Pulmonary artery endothelial cell (primary cell): ENCODE measurements at regions not wholly inside any gene's neighbourhood (a gene's known extent, or its start where the extent isn't known, plus 50 kb on each side); places are given as distances from the start of the nearest gene placed in this dataset.

Experiments used
- DNase-seq: peaks from one replicate; pipeline ENCODE4 v3.0.0-alpha.2; 2011; ENCODE audit warnings: low read depth, low spot score

DNA sequence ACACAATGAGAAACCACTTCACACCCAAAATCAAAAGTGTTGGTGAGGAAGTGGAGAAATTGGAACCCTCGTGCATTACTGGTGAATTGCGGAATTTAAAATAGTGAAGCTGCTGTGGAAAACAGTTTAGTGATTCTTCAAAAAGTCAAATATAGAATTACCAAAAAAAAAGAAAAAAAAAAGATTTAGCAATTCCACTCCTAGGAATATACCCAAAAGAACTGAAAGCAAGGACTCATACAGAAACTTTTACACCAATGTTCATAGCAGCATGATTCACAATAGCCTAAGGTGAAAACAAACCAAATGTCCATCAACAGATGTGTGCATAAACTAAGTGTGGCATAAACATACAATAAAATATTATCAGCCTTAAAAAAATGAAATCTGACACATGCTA is 364.3 kb upstream of the FAM241A start:
- no peak for DNase-seq

DNA sequence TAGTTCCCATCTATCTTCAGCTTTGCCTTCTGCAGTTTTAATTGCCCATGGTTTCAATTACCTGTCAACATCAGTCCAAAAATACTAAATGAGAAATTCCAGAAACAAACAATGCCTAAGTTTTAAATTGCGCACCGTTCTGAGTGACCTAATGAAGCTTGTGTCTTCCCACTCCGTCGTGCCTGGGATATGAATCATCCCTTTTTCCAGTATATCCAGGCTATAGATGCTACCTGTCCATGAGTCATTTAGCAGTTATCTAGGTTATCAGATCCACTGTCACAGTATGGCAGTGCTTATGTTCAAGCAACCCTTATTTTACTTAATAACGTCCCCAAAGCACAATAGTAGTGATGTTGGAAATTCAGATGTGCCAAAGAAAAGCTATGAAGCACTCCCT is 363.6 kb upstream of the FAM241A start:
- DNase-seq: no peak

DNA sequence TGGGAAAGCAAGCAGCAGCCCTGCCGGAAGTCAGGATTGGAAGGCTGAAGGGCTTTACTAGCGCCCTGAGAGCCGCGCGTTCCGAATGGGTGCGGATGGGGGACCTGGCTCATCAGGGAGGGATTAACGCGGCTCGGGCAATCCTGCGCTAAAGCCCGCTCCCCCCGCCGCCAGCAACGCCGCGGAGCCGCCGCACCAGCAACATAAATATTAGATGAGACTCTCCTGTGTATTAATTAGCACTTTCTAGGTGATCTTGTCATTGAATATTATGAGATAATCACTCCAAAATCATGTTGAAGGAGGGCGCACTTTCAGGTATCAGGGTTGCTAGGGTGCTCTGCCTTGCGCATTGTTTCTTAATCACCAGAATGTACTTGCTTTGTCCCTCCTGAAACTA is 357.2 kb upstream of the FAM241A start:
- DNase-seq: no peak

DNA sequence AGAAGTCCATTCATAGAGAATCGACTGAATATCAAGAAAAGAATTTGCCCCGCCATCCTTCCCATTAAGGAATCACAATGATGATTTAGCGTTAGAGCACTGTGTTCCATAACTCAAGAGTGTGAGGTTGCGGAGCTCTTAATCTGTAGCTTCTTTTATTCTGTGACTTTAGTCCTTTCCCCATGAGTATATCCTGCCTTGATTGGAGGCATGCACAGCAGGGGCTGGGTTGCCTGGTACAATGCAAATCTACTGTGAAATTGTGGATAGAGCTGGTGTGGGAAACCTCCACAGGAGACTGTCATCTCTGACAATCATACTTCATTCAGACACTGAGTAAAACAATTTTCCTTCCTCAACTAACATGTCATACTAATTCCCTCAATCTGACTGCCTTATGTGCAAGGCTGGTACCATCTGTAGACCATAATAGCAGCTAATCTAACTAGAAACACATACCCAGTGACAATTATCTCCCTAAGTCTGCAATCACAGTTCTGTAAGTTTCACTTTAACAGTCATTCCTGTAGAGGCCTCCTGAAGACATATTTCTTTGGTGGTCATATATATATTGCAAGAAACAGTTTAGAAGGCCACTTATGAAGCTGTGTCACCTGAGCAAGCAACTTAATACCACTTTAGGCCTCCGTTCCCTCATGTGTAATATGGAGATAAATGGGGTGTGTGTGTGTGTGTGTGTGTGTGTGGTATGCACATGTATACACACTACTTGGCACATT is 355.2 kb upstream of the FAM241A start:
- DNase-seq: no peak

DNA sequence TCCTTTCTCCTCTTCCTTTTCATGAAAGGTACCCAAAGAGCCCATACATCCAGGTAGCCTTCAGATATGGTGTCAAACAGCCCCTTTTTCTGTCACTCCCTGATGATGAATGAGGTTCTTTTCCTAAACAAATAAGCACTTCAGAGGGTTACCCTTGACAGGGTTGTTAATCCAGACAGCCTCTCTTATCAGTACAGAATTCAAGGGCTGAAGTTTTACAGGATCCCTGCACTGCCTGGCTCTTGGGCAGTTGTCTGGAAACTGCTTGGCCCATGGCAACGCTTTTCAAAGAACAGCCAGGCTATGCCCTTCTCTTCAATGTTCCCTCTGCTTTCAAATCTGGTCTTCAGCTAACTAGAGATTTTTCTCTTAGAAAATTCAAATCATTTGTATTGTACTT is 352.6 kb upstream of the FAM241A start:
- DNase-seq: no peak

DNA sequence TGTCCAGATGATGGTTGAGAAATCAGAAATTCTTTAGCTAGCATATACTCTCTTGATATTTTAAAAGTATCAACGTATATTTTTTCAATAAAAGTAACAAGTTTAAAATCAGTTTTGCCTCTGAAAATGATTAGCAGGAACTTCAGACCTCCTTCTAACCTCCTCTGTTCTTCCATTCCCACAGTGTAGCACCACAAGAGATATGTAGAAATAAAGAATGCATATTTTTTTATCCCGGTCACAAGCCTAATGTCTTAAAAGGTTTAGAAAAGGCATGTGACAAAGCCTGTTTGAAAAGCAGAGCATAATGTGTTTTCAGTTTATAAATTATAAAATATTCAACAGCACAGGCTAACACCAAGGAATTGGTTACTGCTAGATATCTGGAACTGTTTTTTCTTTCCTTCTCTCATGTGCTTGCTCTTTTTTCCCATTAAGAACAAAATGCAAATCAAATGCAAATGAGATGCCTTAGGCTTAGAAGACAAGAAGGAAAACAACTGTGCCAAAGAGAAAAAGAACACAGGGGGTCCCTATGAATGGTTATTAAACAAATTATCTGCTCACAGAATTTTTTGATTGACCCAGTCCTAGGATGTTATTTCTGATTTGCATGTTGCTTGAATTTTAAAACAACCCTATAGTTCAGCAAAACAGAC is 351.7 kb upstream of the FAM241A start:
- DNase-seq: no peak

DNA sequence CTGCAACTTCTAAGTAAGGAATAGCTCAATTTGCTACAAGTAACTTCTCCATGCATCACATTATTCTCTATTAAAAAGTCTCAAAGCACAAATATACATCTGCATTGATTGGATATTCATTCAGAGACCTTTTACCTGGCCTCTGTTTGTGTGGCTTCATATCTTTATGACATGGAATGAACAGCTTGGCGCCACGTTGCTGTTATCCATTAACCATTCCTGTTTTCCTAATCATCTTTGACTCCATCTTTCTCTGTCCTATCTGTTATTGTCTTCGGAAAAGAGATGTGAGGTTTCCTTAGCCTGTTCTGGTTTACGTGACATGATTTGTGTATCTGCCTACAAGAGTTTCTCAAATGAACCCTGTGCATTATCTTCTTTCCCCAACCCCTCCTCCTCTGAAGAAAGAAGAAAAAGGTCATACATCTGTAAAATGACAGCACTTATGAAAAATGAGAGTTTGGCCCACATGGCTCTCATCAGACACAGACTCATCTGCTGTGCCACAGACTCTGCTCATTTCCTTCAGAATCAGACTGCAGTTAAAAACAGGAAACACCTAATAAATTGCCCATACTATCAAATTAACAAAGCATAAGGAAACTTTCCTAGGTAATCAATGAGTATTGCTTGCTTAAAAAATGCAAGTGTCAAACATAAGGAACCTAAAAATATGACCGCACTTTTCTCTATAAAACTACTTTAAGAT is 347.6 kb upstream of the FAM241A start:
- no peak for DNase-seq

DNA sequence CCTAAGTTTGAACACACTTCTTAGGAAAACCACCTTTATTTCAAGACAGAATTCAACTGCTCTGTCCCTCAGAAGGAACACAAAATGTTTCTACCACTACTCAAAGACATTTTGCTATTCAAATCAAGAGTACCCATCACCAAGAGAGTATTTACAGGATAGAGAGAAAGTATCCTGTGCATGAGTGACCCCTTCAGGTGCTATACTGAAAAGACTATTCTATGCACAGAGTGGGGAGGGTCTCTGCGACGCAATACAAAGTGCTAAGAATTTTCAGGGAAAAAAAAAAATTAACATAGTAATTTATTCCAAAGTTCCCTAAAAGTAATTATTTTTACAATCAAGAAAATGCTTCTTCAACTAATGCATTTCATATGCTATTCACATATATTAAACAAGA is 346.4 kb upstream of the FAM241A start:
- no peak for DNase-seq

DNA sequence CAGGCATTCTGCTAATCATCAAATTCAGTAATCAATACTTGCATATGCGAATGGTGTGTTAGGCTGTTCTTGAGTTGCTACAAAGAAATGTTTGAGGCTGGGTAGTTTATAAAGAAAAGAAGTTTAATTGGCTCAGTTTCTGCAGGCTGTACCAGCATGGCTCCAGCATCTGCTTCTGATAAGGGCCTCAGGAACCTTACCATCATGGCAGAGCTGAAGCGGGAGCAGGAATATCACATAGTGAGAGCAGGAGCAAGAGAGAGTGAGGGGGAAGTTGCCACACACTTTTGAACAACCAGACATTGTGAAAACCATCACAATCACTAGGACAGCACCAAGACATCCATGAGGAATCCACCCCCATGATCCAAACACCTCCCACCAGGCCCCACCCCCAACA is 344.7 kb upstream of the FAM241A start:
- DNase-seq: no peak

DNA sequence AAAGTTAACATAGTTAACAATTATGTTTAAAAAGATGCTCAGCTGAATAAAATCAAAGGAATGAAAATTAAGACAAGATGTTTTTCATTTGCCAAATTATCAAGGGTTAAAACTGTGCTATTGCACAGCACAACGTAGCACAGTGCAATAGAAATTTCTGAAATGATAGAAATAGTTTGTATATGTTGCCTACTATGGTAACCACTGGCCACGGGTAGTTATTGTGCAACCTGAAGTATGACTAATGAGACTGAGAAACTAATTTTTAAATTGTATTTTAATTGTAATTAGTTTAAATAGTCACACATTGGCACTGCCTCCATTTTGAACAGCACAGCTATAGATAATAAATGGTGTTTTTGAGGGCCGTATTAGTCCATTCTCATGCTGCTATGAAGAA is 343.1 kb upstream of the FAM241A start:
- DNase-seq: no peak

DNA sequence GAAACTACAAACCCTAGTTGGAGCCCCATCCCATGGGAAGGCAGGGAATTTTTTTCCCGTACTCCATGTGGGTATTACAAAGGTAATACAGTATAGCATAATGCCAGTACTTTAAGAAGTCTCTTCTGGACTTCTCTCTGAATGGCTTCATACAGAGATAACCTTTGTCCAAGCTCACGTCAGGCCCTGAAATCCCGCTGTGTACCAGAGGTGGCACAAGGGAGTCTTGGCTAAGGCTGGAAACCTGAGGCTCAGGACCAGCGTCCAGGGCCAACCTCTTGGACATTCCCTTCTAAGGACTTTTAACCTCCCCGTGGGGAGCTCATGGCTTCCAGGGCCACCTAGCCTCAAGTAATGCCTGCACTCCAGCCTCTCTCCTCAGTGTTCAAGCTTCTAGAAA is 338.9 kb upstream of the FAM241A start:
- no peak for DNase-seq

DNA sequence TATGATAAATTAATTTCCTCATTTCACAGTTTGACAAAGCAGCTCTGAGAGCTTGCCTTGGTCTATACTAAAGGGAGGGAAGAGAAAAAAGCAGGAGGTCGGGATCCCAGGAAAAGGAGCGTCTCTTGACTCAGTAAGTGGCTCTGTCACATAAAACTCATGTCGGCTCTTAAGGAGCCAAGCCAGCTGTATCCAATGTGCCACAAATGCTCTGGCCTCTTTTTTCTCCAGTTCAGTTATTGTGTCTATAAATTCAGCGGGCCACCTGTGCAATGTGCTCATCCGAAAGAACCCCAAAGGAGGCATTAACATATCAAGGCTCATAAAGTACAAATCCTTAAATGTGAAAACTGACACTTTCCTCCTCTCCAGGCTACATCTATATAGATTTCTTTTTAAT is 337.7 kb upstream of the FAM241A start:
- no peak for DNase-seq

DNA sequence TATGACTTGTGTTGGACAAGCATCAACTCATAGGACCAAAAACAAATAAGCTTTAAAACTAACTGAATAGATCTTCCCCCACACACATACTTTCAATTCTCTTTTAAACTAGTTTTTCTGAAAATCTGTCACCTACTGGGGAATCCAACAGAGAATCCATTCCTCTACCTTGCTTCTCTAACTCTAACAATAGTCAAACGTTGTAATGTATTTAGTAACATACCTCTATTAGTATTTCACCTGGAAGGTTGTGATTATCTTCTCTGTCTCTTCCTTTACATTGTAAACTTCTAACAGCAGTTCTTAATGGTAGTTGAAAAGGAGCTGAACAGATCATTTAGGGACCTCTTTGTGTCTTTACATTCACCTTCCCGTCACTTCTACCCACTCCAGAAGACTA is 337.1 kb upstream of the FAM241A start:
- no peak for DNase-seq

DNA sequence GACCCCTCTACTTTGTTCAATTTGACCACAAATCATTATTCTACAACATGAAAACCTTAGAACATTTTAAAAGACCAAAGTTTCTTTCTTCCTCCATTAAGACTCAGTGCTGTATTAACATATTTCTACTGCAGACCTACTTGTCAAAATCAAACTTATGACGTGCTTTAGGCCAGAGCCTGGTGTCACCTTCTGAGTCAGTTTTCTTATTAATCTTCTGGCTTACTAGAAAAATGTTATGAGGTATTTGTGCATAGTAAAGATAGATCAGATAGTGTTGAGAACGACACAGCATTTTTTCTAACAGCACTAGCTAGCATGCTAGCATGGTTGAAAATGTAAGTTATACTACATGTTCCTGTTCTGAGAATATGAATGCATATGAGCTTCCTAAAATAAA is 333.6 kb upstream of the FAM241A start:
- no peak for DNase-seq

DNA sequence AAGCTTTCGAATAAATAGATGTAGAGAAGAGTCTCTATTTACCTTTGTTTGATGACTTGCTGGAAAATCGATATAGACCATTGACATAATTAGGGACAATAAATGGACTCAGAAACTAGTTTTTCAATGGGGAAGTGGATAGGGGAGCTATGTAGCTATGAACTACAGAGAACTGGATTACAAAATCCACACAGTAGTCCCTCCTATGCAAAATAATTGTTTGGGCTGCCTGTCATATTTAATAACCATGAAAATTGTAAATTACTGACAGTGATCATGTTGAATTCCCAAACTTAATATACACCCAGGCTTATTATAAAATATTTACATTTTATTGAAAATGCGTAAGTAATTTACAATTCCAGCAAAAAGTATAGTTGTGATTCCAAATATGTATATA is 333.1 kb upstream of the FAM241A start:
- no peak for DNase-seq

DNA sequence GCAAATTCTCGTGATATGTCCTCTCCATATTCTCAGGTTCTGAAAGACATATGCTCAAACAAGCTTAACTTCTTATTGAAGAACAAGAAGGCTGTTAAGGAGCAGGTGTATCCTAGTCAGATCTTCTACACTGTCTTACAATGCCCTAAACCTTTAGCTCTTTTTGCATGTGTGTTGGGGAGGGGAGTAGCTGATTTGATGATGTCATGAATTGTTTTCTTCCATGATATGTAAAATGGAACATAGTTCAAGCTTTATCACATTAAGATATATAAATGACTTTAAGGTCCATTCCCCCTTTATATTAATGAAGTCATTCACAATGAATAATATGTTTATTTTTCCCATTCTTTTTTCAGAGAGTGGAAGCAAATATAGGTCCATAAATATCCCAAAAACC is 332.5 kb upstream of the FAM241A start:
- DNase-seq: no peak

DNA sequence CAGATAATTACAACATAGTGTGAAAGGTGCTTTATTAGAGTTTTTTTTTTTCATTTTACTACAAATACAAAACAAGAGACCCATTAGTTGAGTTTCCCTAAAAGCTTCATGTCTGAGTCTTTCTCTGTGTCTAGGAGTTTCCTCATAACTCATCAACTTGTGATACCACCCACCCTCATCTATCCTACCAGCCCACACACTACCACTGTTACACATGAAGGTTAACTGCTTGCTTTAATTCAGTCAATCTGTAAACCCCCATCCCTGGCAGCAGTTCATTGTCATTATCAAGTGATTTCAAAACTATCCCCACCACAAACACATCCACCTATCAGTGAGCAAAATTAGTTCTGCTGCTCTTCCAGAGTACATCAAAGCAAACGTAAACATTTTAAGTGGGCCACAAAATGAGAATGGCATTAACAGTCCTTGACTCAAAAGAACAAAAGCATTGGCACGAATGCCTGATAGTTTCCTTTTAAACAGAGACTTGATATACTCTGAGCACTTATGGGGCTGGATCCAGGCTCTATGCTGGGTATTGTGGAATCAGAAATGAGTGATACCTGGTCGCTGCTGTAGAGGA is 331.6 kb upstream of the FAM241A start:
- DNase-seq: no peak

DNA sequence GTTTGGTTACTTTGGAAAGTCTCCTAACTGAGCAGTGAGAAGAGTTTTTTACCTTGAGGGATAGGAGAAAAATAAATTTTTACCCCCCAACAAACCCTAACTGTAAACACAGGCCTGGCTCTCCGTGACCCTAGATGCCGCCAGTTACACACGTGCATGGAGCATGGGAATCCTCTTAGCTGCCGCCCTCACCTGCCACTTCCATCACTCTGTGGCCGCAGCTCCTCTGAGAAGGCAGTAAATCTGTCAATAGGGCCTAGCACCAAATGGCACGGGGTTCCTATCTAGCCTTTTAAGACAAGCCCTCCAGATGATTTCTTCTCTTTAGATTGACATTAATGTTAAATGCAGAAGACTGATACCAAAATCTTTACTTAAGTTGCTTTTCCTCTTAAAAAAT is 330.3 kb upstream of the FAM241A start:
- no peak for DNase-seq

DNA sequence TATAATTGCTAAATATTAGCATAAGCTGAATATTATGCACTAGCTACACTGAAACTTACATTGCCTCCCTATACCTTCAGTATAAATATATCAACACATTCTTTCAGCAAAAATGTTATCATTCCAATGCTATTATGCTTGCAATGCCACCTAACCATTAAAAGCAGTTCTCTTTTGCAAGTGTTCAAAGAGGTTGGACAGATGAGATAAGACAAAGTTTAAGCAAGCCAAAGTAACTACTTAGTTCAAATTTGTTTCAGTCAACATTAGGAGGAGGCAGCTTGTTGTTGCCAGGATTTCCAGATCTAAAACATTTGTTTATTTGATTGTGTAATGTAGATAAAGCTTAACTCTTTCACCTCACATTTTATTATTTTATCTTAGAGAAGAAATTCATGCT is 323.9 kb upstream of the FAM241A start:
- DNase-seq: no peak

DNA sequence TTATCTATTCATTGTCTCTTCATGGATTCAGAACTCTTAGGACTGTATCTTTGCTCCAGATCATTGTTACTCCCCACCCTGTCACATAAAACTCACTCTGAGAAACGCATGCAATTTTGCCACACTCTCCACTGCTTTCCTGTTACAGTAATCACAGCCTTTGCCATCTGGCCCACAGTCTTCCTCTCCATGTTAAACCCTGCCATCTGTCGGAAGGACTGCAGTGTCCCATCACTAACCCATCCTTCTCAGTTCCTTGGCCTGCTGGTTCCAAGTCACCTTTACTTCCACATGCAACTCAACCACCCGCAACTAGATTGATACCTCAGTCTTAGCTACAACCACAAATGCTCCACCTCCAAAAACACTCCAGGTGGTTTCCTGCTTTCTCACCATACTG is 308.7 kb upstream of the FAM241A start:
- no peak for DNase-seq

DNA sequence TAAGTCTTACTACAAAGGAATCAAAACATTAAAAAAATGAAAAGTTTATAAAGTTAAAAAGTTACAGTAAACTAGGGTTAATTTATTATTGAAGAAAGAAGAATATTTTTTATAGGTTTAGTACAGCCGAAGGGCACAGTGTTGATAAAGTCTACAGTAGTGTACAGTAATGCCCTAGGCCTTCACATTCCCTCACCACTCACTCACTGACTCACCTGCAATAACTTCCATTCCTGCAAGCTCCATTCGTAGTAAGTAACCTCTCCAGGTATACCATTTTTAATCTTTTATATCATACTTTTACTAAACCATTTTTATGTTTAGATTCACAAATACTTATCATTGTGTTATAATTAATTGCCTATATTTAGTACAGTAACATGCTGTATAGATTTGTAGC is 307.5 kb upstream of the FAM241A start:
- no peak for DNase-seq

DNA sequence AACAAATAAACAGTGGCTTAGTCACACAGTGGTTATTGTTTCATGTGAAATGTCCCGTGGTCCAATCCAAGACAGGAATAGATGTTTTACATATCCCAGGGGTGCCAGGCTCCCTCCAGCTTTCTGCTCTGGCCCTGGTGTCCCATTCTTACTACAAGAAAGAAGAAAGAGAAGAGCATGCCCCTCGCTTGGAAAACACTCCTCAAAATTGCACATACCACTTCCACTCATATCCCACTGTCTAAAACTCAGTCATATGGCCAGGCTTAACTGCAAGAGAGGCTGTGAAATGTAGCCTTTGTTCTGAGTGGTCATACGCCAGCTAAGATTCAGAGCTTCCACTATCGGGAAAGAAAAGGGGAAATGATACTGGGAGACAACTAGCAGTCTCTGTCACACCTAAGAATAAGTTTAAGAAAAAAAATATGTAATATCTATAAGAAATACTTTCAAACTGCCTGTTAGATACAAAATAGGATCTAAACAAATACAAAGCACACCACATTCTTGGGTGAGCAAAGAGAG is 306.8 kb upstream of the FAM241A start:
- DNase-seq: no peak
